Left hindlimb (tissue), 1 donor: ENCODE measurements at regions not wholly inside any gene's neighbourhood (a gene's known extent, or its start where the extent isn't known, plus 50 kb on each side); places are given as distances from the start of the nearest gene placed in this dataset.

Source experiments
- DNase-seq: peaks from one replicate; pipeline ENCODE4 v3.0.0-alpha.2; 2018

DNA sequence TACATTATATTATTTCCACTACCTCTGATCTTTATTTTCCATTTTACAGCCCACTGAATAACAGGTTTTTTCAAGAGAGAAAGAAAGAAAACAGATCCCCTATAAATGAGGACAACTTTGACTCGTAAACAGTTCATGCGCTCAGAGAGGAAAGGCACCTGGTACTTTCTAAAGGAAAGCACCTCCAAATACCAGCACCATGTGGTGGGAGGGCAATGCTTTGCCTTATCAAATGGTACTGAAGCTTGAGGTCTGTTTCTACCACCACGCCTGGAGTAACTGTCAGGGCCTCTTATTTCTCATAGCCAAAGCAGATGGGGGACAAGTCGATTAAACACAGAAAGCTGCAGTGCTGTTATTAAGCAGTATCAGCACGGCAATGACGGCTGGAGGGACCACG, 510.3 kb upstream of the ZFHX3 start:
- no peak for DNase-seq

DNA sequence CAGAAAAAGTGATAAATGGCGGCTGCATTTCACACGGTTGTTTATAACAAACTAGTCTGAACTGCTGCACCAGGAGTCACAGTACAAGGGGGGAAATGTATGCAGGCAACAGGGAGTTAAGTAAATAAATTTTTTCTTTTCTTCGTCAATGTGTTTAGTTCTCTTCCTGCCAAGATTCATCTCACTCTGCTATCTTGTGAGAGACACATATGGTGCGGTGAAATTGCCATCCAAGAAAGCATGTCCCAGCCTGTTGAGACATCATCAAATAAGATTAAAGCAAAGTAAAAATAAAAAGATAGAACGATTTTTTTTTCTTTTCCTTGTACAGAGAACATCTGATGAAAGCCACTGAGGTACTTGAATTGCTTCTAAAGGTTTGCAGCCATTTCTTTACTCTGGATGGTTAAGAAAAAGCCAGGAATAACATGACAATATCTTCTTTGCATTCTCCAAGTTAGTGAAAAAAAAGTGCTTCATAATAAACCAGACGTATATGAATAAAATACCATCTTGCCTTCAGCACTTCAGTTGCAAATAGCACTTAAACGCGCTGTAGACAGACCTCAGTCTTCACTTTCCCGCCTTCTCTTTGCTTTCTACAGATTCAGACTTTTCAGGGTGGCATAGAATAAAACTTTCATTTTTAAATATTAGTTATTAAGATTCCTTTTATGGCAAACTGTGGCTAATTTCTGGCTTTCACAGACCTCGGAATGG, 506.2 kb upstream of the ZFHX3 start:
- no peak for DNase-seq

- no peak for DNase-seq
Measured at GRCh38 chr16:73549984-73550631, 502.2 kb upstream of the ZFHX3 start.

DNA sequence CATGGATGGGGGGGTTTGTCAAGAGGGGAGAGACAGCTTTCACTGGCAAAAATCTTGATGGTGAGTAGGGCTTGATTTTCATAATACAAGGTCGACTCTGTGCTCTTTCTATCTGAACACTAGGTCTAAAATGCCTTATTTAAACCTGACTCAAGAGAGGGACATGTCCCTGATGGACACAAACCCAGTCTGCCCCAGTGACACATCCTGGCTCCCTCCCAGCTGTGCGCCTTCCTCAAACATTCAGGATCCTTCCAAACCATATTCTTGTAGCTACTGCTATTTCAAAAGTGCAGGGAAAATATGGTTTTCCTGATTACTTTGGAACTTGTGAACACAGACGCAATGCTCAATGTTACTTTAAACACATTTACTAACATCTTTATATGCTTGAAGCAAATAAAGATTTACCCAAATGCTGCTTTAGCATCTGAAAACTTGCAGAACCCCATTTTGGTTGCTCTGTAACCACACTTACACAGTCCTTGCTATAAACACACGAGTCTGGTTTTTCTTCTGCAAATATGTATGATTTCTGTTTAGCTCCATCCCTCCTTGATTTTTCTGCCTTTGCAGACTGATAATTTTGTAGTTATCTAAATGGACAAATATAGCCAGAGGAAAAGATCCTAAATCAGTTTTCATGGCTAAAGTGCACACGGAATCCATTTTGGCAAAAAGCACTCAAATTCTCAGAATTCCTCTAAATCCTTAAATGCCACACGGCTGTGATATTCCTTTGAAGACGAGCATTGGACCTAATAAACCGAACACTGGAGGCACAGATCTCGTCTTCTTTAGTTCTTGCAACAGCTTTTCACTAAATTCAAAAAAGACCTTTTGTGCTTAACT, 499.9 kb upstream of the ZFHX3 start:
- DNase-seq = no peak

DNA sequence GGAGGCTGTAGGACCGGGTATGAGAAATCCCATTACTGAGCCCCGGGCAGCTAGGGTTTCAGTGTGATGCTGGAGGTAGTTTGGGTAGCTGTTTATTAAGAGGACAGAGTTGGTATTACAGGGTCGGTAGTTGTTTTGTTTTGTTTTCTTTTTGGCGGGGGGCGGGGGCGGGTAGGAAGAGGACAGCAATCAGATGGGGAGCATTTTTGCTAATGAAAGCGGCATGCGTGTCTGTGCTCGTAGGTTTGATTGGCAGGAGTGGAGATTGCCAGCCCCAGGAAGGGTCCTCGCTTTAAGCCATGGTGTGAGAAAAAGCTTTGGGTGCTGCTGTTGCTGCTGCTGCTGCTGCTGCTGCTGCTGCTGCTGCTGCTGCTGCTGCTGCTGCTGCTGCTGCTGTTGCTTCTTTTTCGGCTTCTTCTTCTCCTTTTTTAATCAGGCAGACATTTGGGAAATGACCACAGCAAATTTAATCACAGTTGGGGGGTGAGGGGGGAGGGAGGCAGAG, 498.5 kb upstream of the ZFHX3 start:
- no peak for DNase-seq

GRCh38 chr16:73545755-73546154, 497.8 kb upstream of the ZFHX3 start:
- no peak for DNase-seq

DNA sequence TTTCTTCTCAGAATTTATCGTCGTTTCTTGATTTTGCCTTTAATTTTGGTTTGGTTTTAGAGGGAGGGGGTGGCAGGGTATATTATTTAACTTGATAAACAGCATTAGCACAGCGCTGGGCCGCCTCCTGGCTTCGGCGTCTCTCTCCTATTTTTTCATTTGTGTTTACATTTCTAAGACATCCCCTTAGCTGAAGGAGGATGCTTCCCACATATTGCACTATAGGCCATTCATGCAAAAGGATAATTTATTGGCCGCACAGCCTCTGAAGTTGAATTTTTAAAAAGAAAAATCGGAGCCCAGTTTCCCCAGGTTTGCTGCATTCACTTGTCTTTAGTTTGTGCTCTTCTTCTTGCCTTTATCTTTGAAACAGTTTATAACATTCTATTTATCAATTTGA, 497.4 kb upstream of the ZFHX3 start:
- no peak for DNase-seq

GRCh38 chr16:73544826-73545225, 496.9 kb upstream of the ZFHX3 start:
- DNase-seq = no peak

DNA sequence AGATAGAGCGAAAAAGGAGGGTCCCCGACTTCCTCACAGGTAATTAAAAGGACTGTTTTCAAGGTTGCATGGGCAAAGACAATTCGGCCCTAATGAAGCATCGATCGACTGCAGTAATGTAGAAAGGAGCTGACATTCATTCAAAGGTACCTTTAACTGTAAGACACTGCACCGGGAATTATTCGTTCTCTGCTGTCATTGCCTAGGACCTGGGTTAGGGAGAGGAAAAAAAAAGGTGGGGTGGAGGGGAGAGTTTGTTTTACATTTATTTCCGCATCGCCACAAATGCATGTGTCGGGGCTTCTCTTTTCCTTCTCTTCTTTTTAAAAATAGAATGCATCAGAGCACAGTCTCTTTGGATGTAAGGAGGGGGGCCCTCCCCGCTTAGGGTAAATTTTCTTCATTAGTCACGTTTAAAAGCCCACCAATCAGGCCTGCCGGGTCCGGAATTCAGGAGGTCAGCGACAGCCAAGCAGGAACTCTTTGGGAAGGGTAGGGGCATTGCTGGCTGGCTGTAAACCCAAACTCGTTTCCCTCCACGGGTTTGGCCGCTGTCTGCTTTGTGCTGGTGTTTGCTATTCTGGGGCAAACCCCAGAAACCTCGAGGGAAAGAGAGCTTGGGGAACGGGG, 496.2 kb upstream of the ZFHX3 start:
- DNase-seq = no peak

DNA sequence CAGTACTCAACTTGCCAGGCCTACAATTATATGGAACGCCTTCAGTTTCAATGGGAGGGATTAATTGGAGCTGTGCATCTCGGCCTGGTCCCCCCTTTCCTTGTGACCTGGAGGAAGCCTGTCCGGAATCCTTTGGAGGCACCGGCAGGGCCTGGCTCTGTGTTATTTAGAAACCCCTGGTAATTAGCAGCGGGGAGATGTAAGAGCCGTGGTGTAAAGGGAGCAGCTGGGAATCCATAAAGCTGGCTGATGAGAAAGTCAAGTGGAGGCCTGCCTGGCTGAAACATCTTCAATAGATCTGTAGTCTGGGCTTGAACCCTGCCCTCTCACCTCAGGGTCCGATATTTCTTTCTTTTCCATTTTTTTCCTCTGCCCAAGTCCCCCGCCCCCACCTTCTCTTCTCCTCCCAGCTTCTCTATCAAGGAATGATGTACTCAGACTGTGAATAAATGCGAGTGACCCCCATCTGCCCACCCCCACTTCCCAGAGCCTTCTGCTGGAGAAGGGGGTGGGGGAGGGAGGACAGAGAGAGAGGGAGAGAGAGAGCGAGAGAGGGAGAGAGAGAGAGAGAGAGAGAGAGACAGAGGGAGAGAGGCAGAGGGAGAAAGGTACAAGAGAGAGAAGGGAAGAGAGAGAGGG, 495.5 kb upstream of the ZFHX3 start:
- no peak for DNase-seq

GRCh38 chr16:73542885-73543284, 495.0 kb upstream of the ZFHX3 start:
- DNase-seq = no peak

- DNase-seq = no peak
Measured at GRCh38 chr16:73537921-73538320, 490.0 kb upstream of the ZFHX3 start.

- no peak for DNase-seq
Measured at GRCh38 chr16:73536931-73537330, 489.0 kb upstream of the ZFHX3 start.

- no peak for DNase-seq
Measured at GRCh38 chr16:73531021-73531420, 483.1 kb upstream of the ZFHX3 start.

DNA sequence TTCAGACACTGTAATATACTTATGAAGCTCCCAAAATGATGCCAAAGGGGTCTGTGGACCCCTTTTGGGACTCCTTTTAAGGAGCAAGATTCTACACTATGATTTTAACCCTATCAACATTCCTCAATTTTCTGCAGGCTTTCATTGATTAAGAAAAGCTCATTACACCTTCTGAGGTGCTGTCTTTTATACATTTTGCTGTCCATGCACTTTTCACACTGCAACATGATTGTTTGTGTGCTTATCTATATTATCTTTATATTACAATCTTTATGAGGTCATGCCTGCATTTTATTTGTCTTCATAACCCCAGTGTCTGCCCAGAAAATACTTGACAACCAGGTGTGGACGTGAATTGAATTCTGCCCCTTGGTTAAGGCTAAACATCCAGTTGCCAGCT, 482.6 kb upstream of the ZFHX3 start:
- no peak for DNase-seq

GRCh38 chr16:73529303-73530012, 481.5 kb upstream of the ZFHX3 start:
- no peak for DNase-seq

DNA sequence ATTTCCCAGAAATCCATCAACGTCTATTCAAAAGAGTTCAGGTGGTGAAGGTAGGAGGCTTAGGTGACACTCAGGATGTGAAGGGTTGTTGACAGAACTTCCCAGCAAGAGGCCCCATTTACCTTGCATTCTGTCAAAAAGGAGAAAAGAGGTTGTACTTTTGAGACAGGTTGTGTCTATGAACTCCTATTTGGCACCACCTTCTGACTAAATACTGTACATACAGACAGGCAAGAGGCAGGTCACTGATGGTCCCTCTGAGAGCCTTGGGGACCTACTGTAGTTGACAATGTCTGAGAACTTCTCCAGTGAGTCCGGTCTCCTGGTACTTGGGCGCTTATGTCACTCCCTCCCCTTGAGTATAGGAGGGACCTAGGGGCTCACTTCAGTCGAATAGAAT, 479.3 kb upstream of the ZFHX3 start:
- no peak for DNase-seq

DNA sequence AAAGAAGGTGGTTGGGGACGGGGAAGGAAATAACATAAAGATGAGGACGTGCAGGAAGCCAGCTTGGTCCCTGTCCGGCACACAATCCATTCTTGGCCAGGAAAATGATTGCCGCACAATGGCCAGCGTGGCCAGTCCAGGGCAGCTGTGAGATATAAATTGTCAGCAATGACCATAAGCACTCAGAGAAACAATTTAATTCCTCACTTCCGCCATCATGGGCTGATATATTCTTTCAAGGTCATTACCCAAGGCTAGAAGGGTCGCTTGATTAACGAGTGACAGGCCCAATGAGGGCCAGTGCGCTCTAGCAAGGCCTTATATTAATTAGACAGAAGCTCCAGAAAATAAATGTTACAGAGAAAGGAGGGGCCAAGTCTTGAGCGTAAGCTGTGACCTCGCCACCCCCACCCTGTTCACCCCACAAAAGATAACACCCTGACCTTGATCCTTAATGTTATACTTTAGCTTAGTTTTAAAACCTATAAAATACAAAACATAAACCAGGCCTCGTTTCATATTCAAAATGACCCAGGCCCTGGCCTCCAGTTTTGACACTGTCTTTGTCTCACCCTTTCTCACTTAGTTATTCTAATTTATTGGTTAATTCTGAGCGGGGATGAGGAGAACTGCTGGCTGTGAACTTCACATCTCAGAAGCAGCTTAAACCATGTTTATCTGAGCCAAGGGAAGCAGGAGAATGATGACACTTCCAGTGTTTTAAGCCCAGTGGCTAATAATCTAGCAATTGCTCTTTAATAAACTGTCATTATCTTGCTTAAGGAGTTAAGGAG, 478.3 kb upstream of the ZFHX3 start:
- DNase-seq = no peak

DNA sequence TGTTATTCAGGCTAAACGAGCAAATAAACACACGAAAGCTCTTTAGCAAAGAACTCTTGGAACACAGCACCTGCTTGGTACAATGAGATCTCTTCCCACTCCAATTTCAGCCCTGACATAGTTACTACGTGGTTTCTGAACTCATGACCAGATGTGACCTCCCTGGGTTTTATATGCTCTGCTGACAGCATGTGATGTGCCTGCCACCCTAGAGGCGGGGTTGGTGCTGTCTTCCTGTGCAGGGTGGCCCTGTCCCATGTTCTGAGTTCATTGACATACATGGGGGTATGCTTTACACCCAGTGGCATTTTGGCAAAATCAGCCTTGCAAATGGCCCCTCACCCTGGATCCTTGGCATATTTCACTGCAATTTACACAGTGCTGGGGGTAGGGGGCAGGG, 475.3 kb upstream of the ZFHX3 start:
- no peak for DNase-seq

DNA sequence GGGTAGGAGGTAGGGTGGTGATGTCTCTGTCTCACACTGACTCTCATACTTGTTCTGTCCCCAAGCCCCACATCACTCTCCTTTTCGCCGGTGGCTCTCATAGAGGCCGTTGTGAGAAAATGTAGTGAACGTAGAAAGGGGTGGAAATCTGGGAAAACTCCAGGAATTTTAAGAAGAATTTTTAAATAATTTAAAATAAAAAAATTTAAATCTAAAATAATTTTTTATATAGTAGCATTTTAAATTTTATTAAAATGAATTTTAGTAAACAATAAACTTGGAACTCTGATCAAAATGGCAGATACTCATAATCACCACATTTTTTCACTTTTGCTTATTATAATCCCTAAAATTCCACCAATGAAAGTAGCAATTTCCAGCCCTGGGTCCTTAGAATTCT, 473.6 kb upstream of the ZFHX3 start:
- no peak for DNase-seq

- no peak for DNase-seq
Measured at GRCh38 chr16:73515616-73516015, 467.7 kb upstream of the ZFHX3 start.
